SK-N-MC (cell line): ENCODE measurements at regions not wholly inside any gene's neighbourhood (a gene's known extent, or its start where the extent isn't known, plus 50 kb on each side); places are given as distances from the start of the nearest gene placed in this dataset.

ENCODE experiments used
- EZH2 ChIP-seq: fragments of 200-600 bp; sonication (generic); IDR thresholded peaks from one replicate; pipeline ENCODE4 v1.6.1; 2017; ENCODE audit warnings: antibody characterized with exemption
- POLR2AphosphoS5 ChIP-seq: IDR thresholded peaks from 2 replicates; pipeline ENCODE4 v1.6.1; 2012; ENCODE audit warnings: mild to moderate bottlenecking, low read depth, low read length, borderline replicate concordance

GRCh38 chr3:161430307-161430706 lies 59.0 kb upstream of the SPTSSB start:
- TF ChIP-seq EZH2 (no peak), POLR2AphosphoS5 (no peak)
